Mucosa of descending colon (tissue), 3 donors: ENCODE measurements at regions not wholly inside any gene's neighbourhood (a gene's known extent, or its start where the extent isn't known, plus 50 kb on each side); places are given as distances from the start of the nearest gene placed in this dataset.

ENCODE experiments used
- ATAC-seq: fragments of 200-7000 bp; cut with Tn5 transposase; one replicate; pipeline ENCODE4 v1.9.1; 2020; ENCODE audit warnings: mild to moderate bottlenecking, moderate library complexity
- DNase-seq, 3 donors: peaks; one replicate each; pipeline ENCODE4 v3.0.0-alpha.2; 2020
- H3K36me3 ChIP-seq: fragments of 200-600 bp; one replicate; pipeline ENCODE4 v1.8.0; 2021; ENCODE audit warnings: low read depth, mild to moderate bottlenecking
- H3K4me1 ChIP-seq: fragments of 200-600 bp; one replicate; pipeline ENCODE4 v1.8.0; 2021; ENCODE audit warnings: low read depth, mild to moderate bottlenecking
- H3K4me3 ChIP-seq: fragments of 200-600 bp; one replicate; pipeline ENCODE4 v1.8.0; 2021; ENCODE audit warnings: mild to moderate bottlenecking
- H3K9me3 ChIP-seq: fragments of 200-600 bp; one replicate; pipeline ENCODE4 v1.8.0; 2021; ENCODE audit warnings: mild to moderate bottlenecking
- CTCF ChIP-seq: fragments of 200-600 bp; IDR thresholded peaks from one replicate; pipeline ENCODE4 v1.8.0; 2022; ENCODE audit warnings: antibody characterized with exemption, mild to moderate bottlenecking
- intact Hi-C, 2 donors: fragments of 100-400 bp; cut with DNase I in 1 of 2; cut with micrococcal nuclease in 1 of 2; formaldehyde crosslinking; loops; one replicate each; pipeline versions ENCODE4 v1.11.0 to v1.11.1; 2022; cut with DNase I, micrococcal nuclease
- donor health status: DM: no; HTN: no; CAD: no; lungs with moderate emphysema.
- donor health status: DM: no; HTN: no; CAD: no.
- donor health status: DM: no; HTN: yes; CAD: no.

GRCh38 chr12:24527102-24527501, 421.8 kb downstream of the BCAT1 start:
- no peaks in the 10 kb centered on the region for H3K9me3 ChIP-seq
- ATAC-seq (no peak), DNase-seq (no peak)
- H3K4me3 ChIP-seq: no peak overlapping the region
- no peak for TF ChIP-seq CTCF
- no peaks in the 10 kb centered on the region for H3K36me3 ChIP-seq
- intact Hi-C loops: no loop called here
- no peaks in the 10 kb centered on the region for H3K4me1 ChIP-seq

- Histone ChIP-seq H3K4me1 (no peaks in the 10 kb centered on the region), H3K4me3 (no peak overlapping the region), H3K36me3 (no peaks in the 10 kb centered on the region), H3K9me3 (peaks cover 33% of the 10 kb centered on the region)
- DNase-seq: no peak
- no peak for TF ChIP-seq CTCF
- intact Hi-C loops: no loop called here
- ATAC-seq: no peak
Measured at GRCh38 chr12:24522736-24523135, 426.2 kb downstream of the BCAT1 start.

- no peaks in the 10 kb centered on the region for H3K36me3 ChIP-seq
- intact Hi-C loops: no loop called here
- no peak for ATAC-seq
- H3K9me3 ChIP-seq: peaks cover 35% of the 10 kb centered on the region
- DNase-seq: no peak
- no peak for TF ChIP-seq CTCF
- no peaks in the 10 kb centered on the region for H3K4me1 ChIP-seq
- H3K4me3 ChIP-seq: no peak overlapping the region
Measured at GRCh38 chr12:24519759-24520158, 429.1 kb downstream of the BCAT1 start.

GRCh38 chr12:24517000-24517399, 431.9 kb downstream of the BCAT1 start:
- Histone ChIP-seq H3K4me1 (no peaks in the 10 kb centered on the region), H3K4me3 (no peak overlapping the region), H3K9me3 (peaks cover 35% of the 10 kb centered on the region), H3K36me3 (no peaks in the 10 kb centered on the region)
- no peak for DNase-seq
- intact Hi-C loops: no loop called here
- TF ChIP-seq CTCF: no peak
- no peak for ATAC-seq

GRCh38 chr12:24510581-24511125, 438.2 kb downstream of the BCAT1 start:
- TF ChIP-seq CTCF: no peak
- intact Hi-C loops: no loop called here
- ATAC-seq (no peak), DNase-seq (no peak)
- no peaks in the 10 kb centered on the region for H3K4me1 ChIP-seq
- no peaks in the 10 kb centered on the region for H3K9me3 ChIP-seq
- no peak overlapping the region for H3K4me3 ChIP-seq
- no peaks in the 10 kb centered on the region for H3K36me3 ChIP-seq

GRCh38 chr12:24507827-24508226, 441.1 kb downstream of the BCAT1 start:
- H3K36me3 ChIP-seq: no peaks in the 10 kb centered on the region
- intact Hi-C loops: no loop called here
- no peaks in the 10 kb centered on the region for H3K9me3 ChIP-seq
- H3K4me3 ChIP-seq: no peak overlapping the region
- TF ChIP-seq CTCF: no peak
- no peaks in the 10 kb centered on the region for H3K4me1 ChIP-seq
- ATAC-seq: no peak
- DNase-seq: no peak
